Kidney (tissue), 13 donors: ENCODE measurements at regions not wholly inside any gene's neighbourhood (a gene's known extent, or its start where the extent isn't known, plus 50 kb on each side); places are given as distances from the start of the nearest gene placed in this dataset.
"Not testable (repeated sequence)": the region's sequence is repeated elsewhere in the genome, so short reads cannot be mapped to it uniquely, and the experiment has no call there.

Source experiments
- DNase-seq, 5 donors: peaks; one replicate each; pipeline ENCODE4 v3.0.0-alpha.2; 2013 to 2020
- FAIRE-seq: peaks from 2 replicates; lab custom pipeline; 2012; peaks lifted over from hg19 to GRCh38; lab: Jason Lieb, UNC
- H3K27ac ChIP-seq, 2 donors: one replicate each; pipeline ENCODE4 v1.7.0; 2013; ENCODE audit warnings: low read depth in 2 of 2, low read length in 2 of 2, inconsistent platforms in 1 of 2
- H3K27me3 ChIP-seq: one replicate; pipeline ENCODE4 v1.7.1; 2013; ENCODE audit warnings: low read length, inconsistent platforms; ENCODE audit not compliant: control insufficient read depth, insufficient read depth
- H3K36me3 ChIP-seq, 3 donors: one replicate each; pipeline versions ENCODE4 v1.7.0 to v1.7.1; 2013; ENCODE audit warnings: low read length in 3 of 3, control low read depth in 1 of 3, inconsistent platforms in 1 of 3; ENCODE audit not compliant: insufficient read depth in 3 of 3, control insufficient read depth in 2 of 3
- H3K4me1 ChIP-seq, 3 donors: one replicate each; pipeline versions ENCODE4 v1.7.0 to v1.7.1; 2013; ENCODE audit warnings: low read length in 3 of 3, inconsistent platforms in 1 of 3, low read depth in 1 of 3; ENCODE audit not compliant: control insufficient read depth in 2 of 3, insufficient read depth in 2 of 3
- H3K4me3 ChIP-seq, 3 donors: one replicate each; pipeline versions ENCODE4 v1.7.0 to v1.8.1; 2013; ENCODE audit warnings: low read length in 3 of 3, control low read depth in 1 of 3, inconsistent platforms in 1 of 3
- H3K9ac ChIP-seq, 3 donors: one replicate each; pipeline versions ENCODE4 v1.7.0 to v1.7.1; 2013; ENCODE audit warnings: low read length in 3 of 3, control low read depth in 1 of 3, inconsistent platforms in 1 of 3
- H3K9me3 ChIP-seq, 3 donors: one replicate each; pipeline versions ENCODE4 v1.7.0 to v1.7.1; 2013; ENCODE audit warnings: low read length in 3 of 3, control low read depth in 1 of 3, inconsistent platforms in 1 of 3; ENCODE audit not compliant: control insufficient read depth in 2 of 3, insufficient read depth in 1 of 3
- intact Hi-C: fragments of 100-400 bp; cut with DNase I; formaldehyde crosslinking; loops from one replicate; pipeline ENCODE4 v1.11.1; 2022
- TF ChIP-seq, protein P1 (sequence below): IDR thresholded peaks from 3 replicates; pipeline ENCODE4 v1.5.1; 2012; ENCODE audit warnings: mild to moderate bottlenecking, moderate library complexity, borderline replicate concordance; ENCODE audit not compliant: insufficient read depth; ENCODE audit errors: extremely low read depth
- donor health status: control.
- donor health status: control.
- donor health status: control.
- donor health status: control.
- donor health status: control.
- donor health status: DM: yes; HTN: yes; CAD: no.
- donor health status: Normal renal cell carcinoma (clear cell type).

DNA sequence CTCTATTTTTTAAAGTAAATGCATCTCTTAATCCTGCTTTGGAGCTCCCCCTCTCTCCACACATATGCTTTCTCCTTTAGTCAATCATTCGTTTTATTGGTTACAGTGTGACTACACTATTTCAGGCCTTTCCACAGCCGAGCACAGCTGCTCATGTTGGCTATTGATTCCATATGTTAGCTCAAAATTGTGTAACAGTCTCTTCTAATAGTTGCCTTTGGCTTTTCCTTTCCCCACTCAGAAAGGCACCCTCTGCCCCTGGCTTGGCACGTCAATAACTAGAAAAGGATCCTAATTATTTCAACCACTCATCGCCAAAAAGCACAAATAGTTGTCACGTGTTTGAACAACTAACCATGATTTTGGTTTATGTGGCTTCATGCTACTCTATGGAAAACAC is 410.3 kb upstream of the SLC35B3 start:
- FAIRE-seq = no peak
- intact Hi-C loops = no loop called here
- no peak overlapping the region for H3K27ac ChIP-seq
- no peaks in the 10 kb centered on the region for H3K27me3 ChIP-seq
- peak in 1 of 5 donors; percentile 69 for DNase-seq
- no peaks in the 10 kb centered on the region for H3K4me1 ChIP-seq
- no peaks in the 10 kb centered on the region for H3K36me3 ChIP-seq
- H3K4me3 ChIP-seq = no peak overlapping the region
- TF ChIP-seq, protein P1, sequence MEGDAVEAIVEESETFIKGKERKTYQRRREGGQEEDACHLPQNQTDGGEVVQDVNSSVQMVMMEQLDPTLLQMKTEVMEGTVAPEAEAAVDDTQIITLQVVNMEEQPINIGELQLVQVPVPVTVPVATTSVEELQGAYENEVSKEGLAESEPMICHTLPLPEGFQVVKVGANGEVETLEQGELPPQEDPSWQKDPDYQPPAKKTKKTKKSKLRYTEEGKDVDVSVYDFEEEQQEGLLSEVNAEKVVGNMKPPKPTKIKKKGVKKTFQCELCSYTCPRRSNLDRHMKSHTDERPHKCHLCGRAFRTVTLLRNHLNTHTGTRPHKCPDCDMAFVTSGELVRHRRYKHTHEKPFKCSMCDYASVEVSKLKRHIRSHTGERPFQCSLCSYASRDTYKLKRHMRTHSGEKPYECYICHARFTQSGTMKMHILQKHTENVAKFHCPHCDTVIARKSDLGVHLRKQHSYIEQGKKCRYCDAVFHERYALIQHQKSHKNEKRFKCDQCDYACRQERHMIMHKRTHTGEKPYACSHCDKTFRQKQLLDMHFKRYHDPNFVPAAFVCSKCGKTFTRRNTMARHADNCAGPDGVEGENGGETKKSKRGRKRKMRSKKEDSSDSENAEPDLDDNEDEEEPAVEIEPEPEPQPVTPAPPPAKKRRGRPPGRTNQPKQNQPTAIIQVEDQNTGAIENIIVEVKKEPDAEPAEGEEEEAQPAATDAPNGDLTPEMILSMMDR = no peak
- H3K9me3 ChIP-seq = no peaks in the 10 kb centered on the region
- no peak overlapping the region for H3K9ac ChIP-seq

- no peak for FAIRE-seq
Measured at GRCh38 chr6:8844968-8845367, 409.6 kb upstream of the SLC35B3 start.

DNA sequence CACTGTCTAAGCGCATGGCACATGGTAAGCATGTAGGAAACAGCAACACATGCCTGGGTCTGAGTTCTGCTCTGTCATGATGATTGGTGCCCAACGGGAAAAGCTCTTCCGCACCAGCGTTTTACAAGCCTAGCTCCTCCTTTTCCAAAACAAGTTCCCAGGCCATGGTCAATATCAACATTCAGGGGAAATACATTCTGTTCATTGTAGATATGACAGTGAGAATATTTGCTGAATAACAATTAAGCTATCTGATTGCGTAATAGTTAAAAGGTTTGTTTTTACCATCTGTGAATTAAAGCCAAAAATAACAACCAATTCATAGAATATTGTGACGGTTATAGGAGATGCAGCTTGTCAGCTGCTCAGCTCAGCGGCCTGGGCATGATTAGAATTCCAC is 404.3 kb upstream of the SLC35B3 start:
- no peaks in the 10 kb centered on the region for H3K9me3 ChIP-seq
- no peaks in the 10 kb centered on the region for H3K36me3 ChIP-seq
- no peak overlapping the region for H3K9ac ChIP-seq
- no peak overlapping the region for H3K4me3 ChIP-seq
- H3K27me3 ChIP-seq = no peaks in the 10 kb centered on the region
- no peak overlapping the region for H3K27ac ChIP-seq
- intact Hi-C loops = no loop called here
- TF ChIP-seq, protein P1 = no peak
- no peaks in the 10 kb centered on the region for H3K4me1 ChIP-seq
- DNase-seq (no peak), FAIRE-seq (no peak)

More at GRCh38 chr6:8844968-8845367, 409.6 kb upstream of the SLC35B3 start:
- intact Hi-C loops = no loop called here
- H3K27ac ChIP-seq = no peak overlapping the region
- no peaks in the 10 kb centered on the region for H3K4me1 ChIP-seq
- no peaks in the 10 kb centered on the region for H3K27me3 ChIP-seq
- TF ChIP-seq, protein P1 = no peak
- H3K9me3 ChIP-seq = no peaks in the 10 kb centered on the region
- no peak overlapping the region for H3K9ac ChIP-seq
- no peaks in the 10 kb centered on the region for H3K36me3 ChIP-seq
- no peak for DNase-seq
- no peak overlapping the region for H3K4me3 ChIP-seq

GRCh38 chr6:8837343-8837742 is 402.0 kb upstream of the SLC35B3 start:
- TF ChIP-seq, protein P1 = no peak
- Histone ChIP-seq H3K4me3 (no peak overlapping the region), H3K36me3 (no peaks in the 10 kb centered on the region), H3K9me3 (no peaks in the 10 kb centered on the region), H3K27ac (no peak overlapping the region), H3K27me3 (no peaks in the 10 kb centered on the region), H3K4me1 (no peaks in the 10 kb centered on the region), H3K9ac (no peak overlapping the region)
- FAIRE-seq = no peak
- DNase-seq = no peak
- intact Hi-C loops = no loop called here

DNA sequence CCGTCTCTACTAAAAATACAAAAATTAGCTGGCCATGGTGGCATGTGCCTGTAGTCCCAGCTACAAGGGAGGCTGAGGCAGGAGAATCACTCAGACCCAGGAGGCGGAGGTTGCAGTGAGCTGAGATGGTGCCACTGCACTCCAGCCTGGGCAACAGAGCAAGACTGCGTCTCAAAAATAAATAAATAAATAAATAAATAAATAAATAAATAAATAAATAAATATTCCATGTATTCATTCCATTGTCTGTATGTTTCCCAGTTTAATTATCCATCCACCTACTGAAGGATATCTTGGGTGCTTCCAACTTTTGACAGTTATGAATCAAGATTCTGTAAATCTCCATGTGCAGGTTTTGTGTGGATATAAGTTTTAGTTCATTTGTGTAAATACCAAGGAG is 397.4 kb upstream of the SLC35B3 start:
- H3K27me3 ChIP-seq, DNase-seq, H3K36me3 ChIP-seq, H3K4me1 ChIP-seq, intact Hi-C loops, H3K9me3 ChIP-seq, H3K4me3 ChIP-seq, H3K27ac ChIP-seq, FAIRE-seq, H3K9ac ChIP-seq: not testable (repeated sequence)
